Bronchial epithelial cell (primary cell): ENCODE measurements at regions not wholly inside any gene's neighbourhood (a gene's known extent, or its start where the extent isn't known, plus 50 kb on each side); places are given as distances from the start of the nearest gene placed in this dataset.

Source experiments
- DNase-seq: peaks from one replicate; pipeline ENCODE4 v3.0.0-alpha.2; 2010; ENCODE audit warnings: low read depth
- FAIRE-seq: peaks from 2 replicates; lab custom pipeline; 2011; peaks lifted over from hg19 to GRCh38; lab: Jason Lieb, UNC
- H3K27me3 ChIP-seq: 2 replicates; pipeline ENCODE4 v1.5.1; 2011; ENCODE audit warnings: low read length; ENCODE audit not compliant: control insufficient read depth, insufficient read depth
- H3K36me3 ChIP-seq: 2 replicates; pipeline ENCODE4 v1.5.1; 2011; ENCODE audit warnings: low read length; ENCODE audit not compliant: control insufficient read depth, insufficient read depth
- H3K4me3 ChIP-seq: 2 replicates; pipeline ENCODE4 v1.5.1; 2011; ENCODE audit warnings: mild to moderate bottlenecking, low read depth, low read length, control low read depth
- TF ChIP-seq, protein P1 (sequence below): IDR thresholded peaks from 2 replicates; pipeline ENCODE4 v1.5.1; 2011; ENCODE audit warnings: mild to moderate bottlenecking, moderate library complexity, low read length, control low read depth, inconsistent platforms; ENCODE audit not compliant: insufficient read depth, severe bottlenecking

DNA sequence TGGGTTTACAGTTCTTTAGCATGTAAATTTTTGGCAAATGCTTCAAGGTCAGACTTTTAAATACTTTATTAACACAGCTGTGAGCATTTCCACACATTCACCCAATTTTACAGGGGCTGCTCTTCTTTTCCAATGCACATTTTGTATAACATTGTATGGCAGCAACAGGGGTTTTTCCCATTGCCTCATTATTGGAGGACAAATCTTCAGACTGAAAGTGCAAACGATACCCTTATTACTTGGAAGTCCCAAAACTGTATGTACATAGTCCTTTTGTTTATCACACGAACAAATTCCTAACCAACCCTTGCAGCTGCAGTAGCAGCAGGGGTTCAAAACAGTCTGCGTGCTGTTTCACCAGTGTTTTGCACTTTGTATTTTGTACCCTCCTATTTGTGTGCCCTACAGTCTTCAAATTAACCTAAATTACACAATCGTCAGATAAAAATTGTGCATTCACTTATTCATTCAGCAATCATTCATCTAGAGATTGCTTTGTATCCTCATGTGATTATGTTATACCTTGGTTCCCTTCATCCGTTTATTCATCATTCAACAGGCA is 330.7 kb upstream of the RASGEF1B start:
- Histone ChIP-seq H3K4me3 (no peak overlapping the region), H3K27me3 (peaks cover 1% of the 10 kb centered on the region), H3K36me3 (no peaks in the 10 kb centered on the region)
- TF ChIP-seq, protein P1, sequence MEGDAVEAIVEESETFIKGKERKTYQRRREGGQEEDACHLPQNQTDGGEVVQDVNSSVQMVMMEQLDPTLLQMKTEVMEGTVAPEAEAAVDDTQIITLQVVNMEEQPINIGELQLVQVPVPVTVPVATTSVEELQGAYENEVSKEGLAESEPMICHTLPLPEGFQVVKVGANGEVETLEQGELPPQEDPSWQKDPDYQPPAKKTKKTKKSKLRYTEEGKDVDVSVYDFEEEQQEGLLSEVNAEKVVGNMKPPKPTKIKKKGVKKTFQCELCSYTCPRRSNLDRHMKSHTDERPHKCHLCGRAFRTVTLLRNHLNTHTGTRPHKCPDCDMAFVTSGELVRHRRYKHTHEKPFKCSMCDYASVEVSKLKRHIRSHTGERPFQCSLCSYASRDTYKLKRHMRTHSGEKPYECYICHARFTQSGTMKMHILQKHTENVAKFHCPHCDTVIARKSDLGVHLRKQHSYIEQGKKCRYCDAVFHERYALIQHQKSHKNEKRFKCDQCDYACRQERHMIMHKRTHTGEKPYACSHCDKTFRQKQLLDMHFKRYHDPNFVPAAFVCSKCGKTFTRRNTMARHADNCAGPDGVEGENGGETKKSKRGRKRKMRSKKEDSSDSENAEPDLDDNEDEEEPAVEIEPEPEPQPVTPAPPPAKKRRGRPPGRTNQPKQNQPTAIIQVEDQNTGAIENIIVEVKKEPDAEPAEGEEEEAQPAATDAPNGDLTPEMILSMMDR, result no peak
- FAIRE-seq, result no peak
- DNase-seq, result no peak

DNA sequence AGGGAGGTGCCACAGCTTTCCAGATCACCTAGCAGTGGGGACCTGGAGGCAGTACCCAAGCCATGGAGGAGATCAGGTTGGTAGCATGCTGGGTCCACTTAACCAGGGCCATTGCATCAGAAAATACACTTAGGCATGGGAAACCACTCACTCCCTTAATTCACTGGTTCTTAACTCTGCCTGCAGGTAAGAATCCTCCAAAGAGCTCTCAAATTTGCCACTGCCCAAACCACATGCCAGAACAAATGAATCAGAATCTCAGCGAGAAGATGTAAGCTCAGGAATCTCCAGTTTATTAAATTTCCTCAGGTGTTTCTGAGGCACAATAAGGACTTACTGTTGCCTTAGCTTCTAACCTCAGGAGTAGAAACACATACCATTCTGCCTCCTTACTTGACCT is 327.7 kb upstream of the RASGEF1B start:
- H3K27me3 ChIP-seq, result peaks cover 1% of the 10 kb centered on the region
- FAIRE-seq (peak; percentile 36), DNase-seq (no peak)
- TF ChIP-seq, protein P1, result no peak
- H3K4me3 ChIP-seq, result no peak overlapping the region
- no peaks in the 10 kb centered on the region for H3K36me3 ChIP-seq

DNA sequence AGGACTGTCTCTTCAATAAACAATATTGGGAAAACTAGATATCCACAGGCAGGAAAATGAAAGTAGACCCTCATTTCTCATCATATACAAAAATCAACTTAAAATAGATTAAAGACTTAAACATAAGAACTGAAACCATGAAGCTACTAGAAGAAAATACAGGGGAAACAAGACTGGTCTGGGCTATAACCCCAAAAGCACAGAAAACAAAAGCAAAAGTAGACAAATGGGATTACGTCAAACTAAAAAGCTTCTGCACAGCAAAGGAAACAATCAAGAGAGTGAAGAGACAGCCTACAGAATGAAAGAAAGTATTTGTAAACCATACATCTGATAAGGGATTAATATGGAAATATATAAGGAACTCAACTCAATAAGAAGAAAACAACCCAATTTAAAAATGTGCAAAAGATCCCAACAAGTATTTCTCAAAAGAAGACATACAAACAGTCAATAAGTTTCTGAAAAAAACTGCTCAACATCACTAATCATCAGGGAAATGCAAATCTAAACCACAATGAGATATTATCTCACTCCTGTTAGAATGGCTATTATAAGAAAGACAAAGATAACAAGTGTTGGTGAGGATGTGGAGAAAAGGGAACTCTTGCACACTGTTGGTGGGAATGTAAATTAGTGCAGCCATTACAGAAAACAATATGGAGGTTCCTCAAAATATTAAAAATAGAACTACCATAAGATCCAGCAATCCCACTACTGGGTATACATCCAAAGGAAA is 325.3 kb upstream of the RASGEF1B start:
- TF ChIP-seq, protein P1, result no peak
- FAIRE-seq (peak; percentile 43), DNase-seq (no peak)
- H3K36me3 ChIP-seq, result no peaks in the 10 kb centered on the region
- H3K27me3 ChIP-seq, result no peaks in the 10 kb centered on the region
- no peak overlapping the region for H3K4me3 ChIP-seq

DNA sequence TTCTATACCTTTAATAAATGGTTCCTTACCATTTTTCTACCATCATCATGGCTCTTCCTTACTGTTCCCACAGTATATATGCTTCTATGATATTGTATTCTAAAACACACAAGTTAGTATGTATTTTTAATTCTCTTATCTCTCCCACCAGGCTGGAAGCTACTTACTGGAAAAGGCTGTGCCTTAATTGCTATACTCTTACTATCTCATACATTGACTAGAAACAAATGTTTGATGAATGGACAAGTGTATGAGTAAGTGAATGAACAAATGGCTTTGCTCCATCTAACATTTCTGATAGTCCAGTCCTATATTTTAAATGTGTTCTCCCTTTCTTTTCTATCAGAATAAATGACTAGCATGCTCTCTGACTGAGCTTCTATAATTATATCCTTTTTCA is 320.8 kb upstream of the RASGEF1B start:
- H3K27me3 ChIP-seq, result no peaks in the 10 kb centered on the region
- DNase-seq (no peak), FAIRE-seq (no peak)
- H3K4me3 ChIP-seq, result no peak overlapping the region
- no peaks in the 10 kb centered on the region for H3K36me3 ChIP-seq
- TF ChIP-seq, protein P1, result no peak

DNA sequence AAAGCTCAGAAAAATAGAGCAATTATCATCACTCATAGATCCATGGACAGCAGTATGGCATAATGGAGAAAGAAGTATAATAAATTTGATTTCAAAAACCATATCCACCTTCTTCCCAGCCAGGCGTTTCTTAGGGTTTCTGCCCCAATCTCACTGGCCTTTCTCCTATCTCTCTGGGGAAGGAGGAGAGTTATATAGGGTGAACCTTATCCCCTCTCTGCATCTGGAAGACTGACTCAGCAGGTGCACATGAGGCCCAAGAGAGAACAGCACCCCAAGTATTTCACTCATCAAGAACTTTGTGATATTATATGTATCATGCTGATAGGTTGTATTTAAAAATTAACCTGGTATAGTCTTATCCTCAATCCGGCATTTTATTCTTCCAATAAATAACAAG is 318.8 kb upstream of the RASGEF1B start:
- TF ChIP-seq, protein P1, result no peak
- FAIRE-seq, result no peak
- no peak overlapping the region for H3K4me3 ChIP-seq
- H3K36me3 ChIP-seq, result no peaks in the 10 kb centered on the region
- H3K27me3 ChIP-seq, result no peaks in the 10 kb centered on the region
- no peak for DNase-seq
